ENCODE measurements at regions not wholly inside any gene's neighbourhood (a gene's known extent, or its start where the extent isn't known, plus 50 kb on each side); places are given as distances from the start of the nearest gene placed in this dataset.

DNA sequence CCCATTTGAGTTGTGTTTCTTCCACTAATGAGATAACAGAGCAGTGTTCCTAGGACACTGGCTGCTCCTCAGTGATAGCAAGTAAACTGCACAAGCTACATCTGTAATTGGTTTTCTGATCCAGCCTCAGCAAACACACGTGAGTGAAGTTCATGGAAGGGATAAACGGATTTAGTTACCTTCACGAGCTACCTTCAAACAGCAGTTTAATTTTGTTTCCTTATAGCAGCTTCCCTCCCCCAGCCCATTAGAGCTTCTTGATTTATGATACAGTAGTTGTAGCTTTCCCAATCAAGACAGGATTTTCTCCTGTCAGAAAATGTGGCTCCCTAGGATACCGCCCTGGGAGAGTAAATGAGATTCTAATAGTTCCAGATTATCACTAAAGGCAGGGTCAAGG is 634.2 kb upstream of the FAT1 start:
- 9% methylated on average over 4 of the region's 4 CpGs for WGBS (ENCODE audit: low lambda C conversion rate)
- BruUV-seq (replicated peaks): no TSS peak
- Histone ChIP-seq H3K9me3 (ENCODE audit: low read length) (no peaks in the 10 kb centered on the region), H3K4me1 (ENCODE audit: insufficient read depth, low read length) (no peaks in the 10 kb centered on the region), H3K4me2 (ENCODE audit: low read depth, low read length) (no peak overlapping the region), H2AFZ (ENCODE audit: low read length) (no peak overlapping the region), H3K36me3 (replicated peaks in 1 of 2; ENCODE audit: control insufficient read depth in 1 of 2, insufficient read depth in 2 of 2, low read length in 2 of 2) (no peaks in the 10 kb centered on the region), H3K27me3 (ENCODE audit: control insufficient read depth in 1 of 2, insufficient read depth in 2 of 2, low read length in 2 of 2) (no peaks in the 10 kb centered on the region), H3K79me2 (ENCODE audit: insufficient read depth, low read length) (no peaks in the 10 kb centered on the region), H3K9ac (ENCODE audit: insufficient read depth, low read depth, low read length) (no peak overlapping the region), H4K20me1 (ENCODE audit: insufficient read depth, low read length) (no peaks in the 10 kb centered on the region), H3K4me3 (replicated peaks in 1 of 3; ENCODE audit: insufficient read depth in 1 of 3, low read depth in 2 of 3, low read length in 3 of 3) (no peak overlapping the region), H3K27ac (ENCODE audit: extremely low read length, insufficient read depth, low read length) (no peak overlapping the region)
- POLR2A ChIA-PET: no interaction called here
- DNase-seq (ENCODE audit: low spot score): no peak
- in situ Hi-C loops (cut with HindIII; ENCODE audit: extremely low pct_ligation_motif_present, low pct_unique_long_range_greater_than_20kb): no loop called here
- intact Hi-C loops (cut with micrococcal nuclease; ENCODE audit: unreplicated experiment): loop anchor here (10.0 kb wide), 1 partner anchor 173 kb away; no protein-coding TSS in a partner anchor
- CTCF ChIA-PET (ENCODE audit: low intra/inter-chr PET ratio, low total read pairs): no interaction called here
- ATAC-seq: no peak
- no peak for TF ChIP-seq GZF1 (CRISPR knock-in tag; IDR thresholded peaks at IDR 0.05)
- FAIRE-seq: no peak

DNA sequence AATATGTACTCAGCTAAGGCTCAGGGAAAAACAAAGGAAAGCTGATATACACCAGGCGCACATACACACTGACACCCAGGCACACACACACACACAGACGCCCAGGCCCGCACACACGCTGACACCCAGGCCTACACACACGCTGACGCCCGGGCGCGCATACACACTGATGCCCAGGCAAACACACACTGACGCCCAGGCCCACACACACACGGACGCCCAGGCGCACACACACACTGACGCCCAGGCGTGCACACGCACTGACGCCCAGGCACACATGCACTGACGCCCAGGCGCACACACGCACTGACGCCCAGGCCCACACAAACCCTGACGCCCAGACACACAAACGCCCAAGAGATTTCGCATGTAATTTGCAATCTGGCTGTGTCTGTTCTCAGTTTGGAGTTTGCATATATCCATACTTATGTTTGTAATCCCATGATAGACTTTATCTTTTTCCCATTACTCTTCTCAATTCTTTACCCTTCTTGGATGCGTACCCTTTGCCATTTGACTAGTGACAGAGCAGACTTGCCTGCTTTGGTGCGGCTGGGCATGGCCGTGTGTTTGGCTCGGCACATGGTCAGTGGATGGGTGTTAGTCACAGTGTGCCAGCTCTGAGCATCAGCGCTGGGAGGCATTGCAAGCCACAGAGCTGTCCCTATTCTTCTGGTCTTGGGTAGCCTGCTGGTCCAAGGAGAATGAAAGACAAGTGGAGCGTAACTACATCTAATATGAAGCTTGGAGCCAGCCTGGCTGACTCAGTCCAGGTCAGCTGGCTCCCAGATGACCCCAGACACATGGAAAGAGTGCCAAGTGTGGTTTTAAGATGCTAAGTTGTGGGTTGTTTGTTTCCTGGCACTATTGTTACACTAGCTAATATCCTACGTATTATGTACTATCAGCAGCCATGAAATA is 632.4 kb upstream of the ZFP42 start:
- FAIRE-seq: no peak
- intact Hi-C loops (cut with micrococcal nuclease; ENCODE audit: unreplicated experiment): no loop called here
- in situ Hi-C loops (cut with HindIII; ENCODE audit: extremely low pct_ligation_motif_present, low pct_unique_long_range_greater_than_20kb): no loop called here
- ChIA-PET POLR2A (no interaction called here), CTCF (ENCODE audit: low intra/inter-chr PET ratio, low total read pairs) (no interaction called here)
- H3K36me3 ChIP-seq (replicated peaks in 1 of 2; ENCODE audit: control insufficient read depth in 1 of 2, insufficient read depth in 2 of 2, low read length in 2 of 2): no peaks in the 10 kb centered on the region
- BruUV-seq (replicated peaks): no TSS peak
- no peak overlapping the region for H3K27ac ChIP-seq (ENCODE audit: extremely low read length, insufficient read depth, low read length)
- no peak overlapping the region for H3K9ac ChIP-seq (ENCODE audit: insufficient read depth, low read depth, low read length)
- ATAC-seq: no peak
- H3K4me3 ChIP-seq (replicated peaks in 1 of 3; ENCODE audit: insufficient read depth in 1 of 3, low read depth in 2 of 3, low read length in 3 of 3): no peak overlapping the region
- no peak overlapping the region for H2AFZ ChIP-seq (ENCODE audit: low read length)
- no peaks in the 10 kb centered on the region for H3K9me3 ChIP-seq (ENCODE audit: low read length)
- no peak for DNase-seq (ENCODE audit: low spot score)
- no peaks in the 10 kb centered on the region for H3K79me2 ChIP-seq (ENCODE audit: insufficient read depth, low read length)
- 0 out of 2 replicates have a peak, but pooled peaks cover 6% of the 10 kb centered on the region for H3K4me1 ChIP-seq (ENCODE audit: insufficient read depth, low read length)
- H3K4me2 ChIP-seq (ENCODE audit: low read depth, low read length): no peak overlapping the region
- TF ChIP-seq ZNF44 (CRISPR knock-in tag; IDR thresholded peaks at IDR 0.05): no peak
- TF ChIP-seq, protein P1, sequence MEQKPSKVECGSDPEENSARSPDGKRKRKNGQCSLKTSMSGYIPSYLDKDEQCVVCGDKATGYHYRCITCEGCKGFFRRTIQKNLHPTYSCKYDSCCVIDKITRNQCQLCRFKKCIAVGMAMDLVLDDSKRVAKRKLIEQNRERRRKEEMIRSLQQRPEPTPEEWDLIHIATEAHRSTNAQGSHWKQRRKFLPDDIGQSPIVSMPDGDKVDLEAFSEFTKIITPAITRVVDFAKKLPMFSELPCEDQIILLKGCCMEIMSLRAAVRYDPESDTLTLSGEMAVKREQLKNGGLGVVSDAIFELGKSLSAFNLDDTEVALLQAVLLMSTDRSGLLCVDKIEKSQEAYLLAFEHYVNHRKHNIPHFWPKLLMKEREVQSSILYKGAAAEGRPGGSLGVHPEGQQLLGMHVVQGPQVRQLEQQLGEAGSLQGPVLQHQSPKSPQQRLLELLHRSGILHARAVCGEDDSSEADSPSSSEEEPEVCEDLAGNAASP (CRISPR knock-in tag; IDR thresholded peaks at IDR 0.05; ENCODE audit: borderline replicate concordance): no peak
- TF ChIP-seq ZNF780A (CRISPR knock-in tag; IDR thresholded peaks at IDR 0.05): no peak
- TF ChIP-seq, protein P2, sequence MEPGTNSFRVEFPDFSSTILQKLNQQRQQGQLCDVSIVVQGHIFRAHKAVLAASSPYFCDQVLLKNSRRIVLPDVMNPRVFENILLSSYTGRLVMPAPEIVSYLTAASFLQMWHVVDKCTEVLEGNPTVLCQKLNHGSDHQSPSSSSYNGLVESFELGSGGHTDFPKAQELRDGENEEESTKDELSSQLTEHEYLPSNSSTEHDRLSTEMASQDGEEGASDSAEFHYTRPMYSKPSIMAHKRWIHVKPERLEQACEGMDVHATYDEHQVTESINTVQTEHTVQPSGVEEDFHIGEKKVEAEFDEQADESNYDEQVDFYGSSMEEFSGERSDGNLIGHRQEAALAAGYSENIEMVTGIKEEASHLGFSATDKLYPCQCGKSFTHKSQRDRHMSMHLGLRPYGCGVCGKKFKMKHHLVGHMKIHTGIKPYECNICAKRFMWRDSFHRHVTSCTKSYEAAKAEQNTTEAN (CRISPR knock-in tag; conservative IDR thresholded peaks at IDR 0.05): no peak
- TF ChIP-seq NR0B2 (CRISPR knock-in tag; IDR thresholded peaks at IDR 0.05): no peak
- H4K20me1 ChIP-seq (ENCODE audit: insufficient read depth, low read length): no peaks in the 10 kb centered on the region
- no peaks in the 10 kb centered on the region for H3K27me3 ChIP-seq (ENCODE audit: control insufficient read depth in 1 of 2, insufficient read depth in 2 of 2, low read length in 2 of 2)
- WGBS (ENCODE audit: low lambda C conversion rate): 70% methylated on average over 28 of the region's 31 CpGs
